ENCODE measurements at regions not wholly inside any gene's neighbourhood (a gene's known extent, or its start where the extent isn't known, plus 50 kb on each side); places are given as distances from the start of the nearest gene placed in this dataset.

GRCh38 chr1:238302646-238303045, 411.9 kb upstream of the ZP4 start:
- TF ChIP-seq POLR2AphosphoS5 (IDR thresholded peaks at IDR 0.05; ENCODE audit: borderline replicate concordance, low read depth, low read length) = no peak
- TF ChIP-seq EZH2 (IDR thresholded peaks at IDR 0.05) = no peak
- TF ChIP-seq FOXP2 (optimal IDR thresholded peaks at IDR 0.05; ENCODE audit: control extremely low read depth, extremely low read length, insufficient read depth) = no peak

Measured in SK-N-MC (cell line).